HuH-7.5 (cell line): ENCODE measurements at regions not wholly inside any gene's neighbourhood (a gene's known extent, or its start where the extent isn't known, plus 50 kb on each side); places are given as distances from the start of the nearest gene placed in this dataset.
A peak's percentile ranks its signal among the peaks of the same experiment; 100 is the strongest.
"Not testable (repeated sequence)": the region's sequence is repeated elsewhere in the genome, so short reads cannot be mapped to it uniquely, and the experiment has no call there.

Experiments used
- DNase-seq: peaks from one replicate; pipeline ENCODE4 v3.0.0; 2011; ENCODE audit warnings: low spot score

DNA sequence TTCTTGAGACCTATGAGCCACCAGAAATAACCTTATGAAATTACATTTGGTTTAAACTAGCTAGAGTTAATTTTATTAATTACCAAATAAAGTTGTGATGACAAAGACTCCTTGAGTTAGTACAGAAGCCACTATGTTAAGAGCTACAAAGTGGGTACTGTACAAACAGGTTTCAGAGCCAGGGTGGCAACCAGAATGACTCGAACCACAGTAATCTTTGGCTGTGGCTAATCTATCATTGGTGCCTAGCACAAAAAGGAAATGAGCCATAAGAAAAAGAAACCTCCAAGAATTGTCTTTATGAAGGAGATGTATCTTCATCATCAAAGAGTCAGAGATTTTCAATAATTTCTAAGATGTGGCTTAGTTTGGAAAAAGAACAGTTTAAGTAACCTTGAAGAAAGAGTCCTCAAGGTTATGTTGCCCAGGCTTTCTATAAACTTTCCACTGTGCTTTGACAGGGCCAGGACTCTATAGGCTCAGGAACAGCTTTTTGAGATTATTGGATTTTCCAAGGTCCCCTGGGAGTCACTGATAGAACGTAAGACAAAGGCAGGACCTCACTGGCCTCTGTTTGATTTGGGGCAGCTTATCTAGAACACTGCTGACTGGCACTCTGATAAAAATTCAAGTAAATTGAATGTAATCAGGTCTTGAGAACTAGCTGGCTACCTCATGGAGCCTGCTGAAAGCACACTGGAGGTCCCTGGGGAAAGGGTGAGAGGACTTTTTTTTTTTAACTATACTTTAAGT, 777.7 kb downstream of the STIM2 start:
- DNase-seq, result no peak

DNA sequence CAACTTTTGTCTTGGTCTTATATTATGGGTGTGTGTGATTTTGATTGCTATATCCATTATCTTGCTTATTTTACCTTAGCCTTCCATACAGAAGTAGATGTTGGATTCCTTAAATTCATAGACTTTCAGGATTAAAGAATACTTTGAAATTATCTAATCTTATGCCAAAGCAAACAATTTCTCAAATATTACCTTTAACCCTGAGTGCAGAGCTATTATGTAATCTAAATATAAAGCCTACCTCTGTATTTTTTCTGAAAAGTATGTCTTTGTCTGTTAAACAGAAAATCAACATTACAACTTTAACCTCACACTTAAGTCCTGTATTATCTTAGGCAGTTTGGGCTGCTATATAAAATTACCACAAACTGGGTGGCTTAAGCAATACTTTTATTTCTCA, 782.5 kb downstream of the STIM2 start:
- DNase-seq, result no peak

DNA sequence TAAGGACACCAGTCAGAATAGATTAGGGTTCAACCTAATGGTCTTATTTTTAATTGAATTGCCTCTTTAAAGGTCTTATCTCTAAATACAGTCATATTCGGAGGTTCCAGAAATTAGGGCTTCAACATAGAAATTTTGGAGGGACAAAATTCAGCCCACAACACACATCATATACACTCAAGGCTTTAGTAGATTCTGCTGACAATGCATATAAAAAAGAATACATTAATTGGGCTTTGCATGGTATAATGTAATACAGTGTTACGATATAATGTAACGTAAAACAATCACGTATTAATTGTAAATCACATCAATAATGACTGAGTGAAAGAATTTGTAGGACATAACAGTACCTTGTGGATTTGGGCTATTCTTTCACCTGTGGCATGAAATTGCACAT, 787.8 kb downstream of the STIM2 start:
- DNase-seq, result no peak

DNA sequence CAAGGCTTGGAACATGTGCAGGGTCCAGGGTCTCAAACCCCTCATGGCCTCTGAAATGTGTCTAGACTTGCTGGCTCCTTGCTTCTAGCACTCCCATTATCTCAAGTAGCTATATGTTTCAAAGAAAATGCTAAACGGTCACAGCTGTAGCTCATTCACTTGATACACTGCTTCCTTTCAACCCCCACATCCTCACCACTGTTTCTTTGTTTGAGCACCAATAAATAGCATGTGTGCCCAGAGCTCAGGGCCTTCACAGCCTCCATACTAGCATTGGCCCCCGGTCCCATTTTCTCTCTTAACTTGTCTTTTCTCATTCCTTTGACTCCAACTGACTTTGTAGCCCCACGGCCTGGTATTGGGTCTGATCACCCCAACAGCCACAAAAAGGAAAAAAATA, 801.8 kb downstream of the STIM2 start:
- no peak for DNase-seq

DNA sequence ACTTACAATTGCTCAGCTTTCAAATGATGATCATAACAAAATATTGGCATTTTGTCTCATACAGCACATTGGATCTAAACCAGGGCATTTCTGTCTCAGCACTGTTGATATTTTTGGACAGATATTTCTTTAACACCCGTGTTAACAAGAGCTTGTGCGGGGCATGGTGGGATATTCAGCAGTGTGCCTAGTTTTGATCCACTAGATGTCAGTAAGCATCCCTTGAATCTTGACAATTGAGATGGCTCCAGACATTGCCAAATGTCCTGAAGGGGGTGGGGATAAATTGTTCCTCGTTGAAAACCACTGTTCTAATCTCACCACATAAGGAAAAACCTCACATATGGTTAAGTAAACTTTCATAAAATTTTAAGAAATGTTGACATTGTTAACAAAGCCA, 806.3 kb downstream of the STIM2 start:
- no peak for DNase-seq

DNA sequence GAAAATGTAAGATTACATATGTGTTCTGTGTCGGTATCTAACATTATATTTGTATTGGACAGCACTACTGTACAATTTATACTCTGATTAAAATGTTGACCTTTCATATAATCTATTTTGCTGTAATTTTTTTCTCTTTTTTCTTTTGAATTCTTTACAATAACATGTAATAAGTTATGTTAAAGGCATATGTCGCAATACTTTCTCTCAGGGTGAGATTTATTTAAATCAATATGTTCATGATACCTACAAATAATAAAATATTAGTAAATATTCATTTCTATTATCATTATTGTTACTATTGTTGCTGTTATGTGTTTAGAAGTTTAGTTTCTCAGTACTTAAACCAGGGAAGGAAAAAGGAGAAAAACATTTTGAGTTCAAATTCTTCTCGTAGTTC, 807.4 kb downstream of the STIM2 start:
- no peak for DNase-seq

DNA sequence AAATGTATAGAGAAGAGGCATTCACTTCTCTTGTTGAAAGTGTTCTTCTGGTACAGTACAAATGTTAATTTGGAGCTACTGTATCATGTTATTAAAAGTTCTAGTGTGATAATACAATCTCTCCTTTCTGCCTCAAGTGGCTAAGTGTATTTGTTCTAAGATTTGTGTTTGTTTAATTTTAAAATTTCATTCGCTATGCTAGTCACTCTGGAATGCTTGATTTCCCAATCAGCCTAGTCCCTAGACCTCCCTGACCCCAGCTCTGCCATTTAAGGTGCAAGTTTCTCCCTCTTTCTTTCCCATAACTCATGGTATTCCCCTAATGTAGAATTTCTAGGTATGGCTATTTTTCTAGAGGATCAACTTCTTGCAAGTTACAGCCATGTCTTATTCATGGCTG, 817.4 kb downstream of the STIM2 start:
- no peak for DNase-seq

DNA sequence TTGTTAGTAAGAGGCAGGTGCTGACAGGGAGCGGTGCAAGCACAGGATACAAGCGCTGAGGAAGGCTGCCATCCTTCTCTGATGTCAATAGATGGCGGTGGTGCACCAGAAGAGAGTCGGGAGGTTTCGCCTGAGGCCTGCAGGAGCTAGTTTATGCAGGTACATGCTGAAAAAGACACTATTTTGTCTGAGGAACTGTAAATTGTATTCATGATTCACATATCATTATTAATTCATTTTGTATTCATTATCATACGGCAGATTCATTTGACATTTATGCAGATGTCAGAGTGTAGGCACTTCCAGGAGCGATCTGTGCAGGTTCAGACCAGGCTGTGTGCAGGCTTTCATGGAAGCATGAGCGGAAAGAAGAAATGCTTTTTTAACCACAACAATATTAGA, 824.0 kb downstream of the STIM2 start:
- no peak for DNase-seq

DNA sequence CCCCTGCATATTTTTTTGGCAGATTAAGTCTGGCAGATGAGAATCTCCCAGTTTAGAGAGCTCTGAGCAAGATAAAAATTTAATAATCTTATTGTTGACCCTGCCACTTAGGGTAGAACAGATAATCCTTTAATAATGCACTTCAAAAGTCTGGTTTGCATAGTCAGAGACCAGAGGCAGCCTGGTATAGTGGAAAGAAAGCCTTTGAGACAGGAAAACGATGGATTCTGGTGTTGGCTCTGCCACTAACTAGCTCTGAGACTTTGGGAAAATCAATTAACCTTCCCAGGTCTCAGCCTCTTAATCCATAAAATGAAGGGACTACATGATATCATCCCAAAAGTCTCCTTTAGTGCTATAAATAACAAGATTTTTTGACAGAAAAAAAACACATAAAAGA, 824.5 kb downstream of the STIM2 start:
- DNase-seq, result no peak

DNA sequence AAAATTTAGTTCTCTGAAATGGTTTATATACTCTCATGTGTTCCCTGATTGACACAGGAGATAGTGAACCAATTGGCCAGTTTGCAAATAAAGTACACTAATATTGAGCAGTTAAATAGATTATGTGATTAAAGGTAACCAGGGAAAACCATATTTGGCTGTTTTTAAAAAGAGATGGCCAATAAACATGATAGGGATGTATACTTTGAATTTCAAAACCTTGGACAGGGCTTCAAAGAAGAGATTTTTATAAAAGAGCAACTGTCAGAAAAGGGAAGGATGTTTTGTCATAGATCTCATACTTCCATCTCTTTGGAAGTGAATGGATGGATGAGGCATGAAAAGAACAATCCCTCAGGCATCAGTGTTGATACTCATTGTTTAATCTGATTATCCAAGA, 825.3 kb downstream of the STIM2 start:
- no peak for DNase-seq

DNA sequence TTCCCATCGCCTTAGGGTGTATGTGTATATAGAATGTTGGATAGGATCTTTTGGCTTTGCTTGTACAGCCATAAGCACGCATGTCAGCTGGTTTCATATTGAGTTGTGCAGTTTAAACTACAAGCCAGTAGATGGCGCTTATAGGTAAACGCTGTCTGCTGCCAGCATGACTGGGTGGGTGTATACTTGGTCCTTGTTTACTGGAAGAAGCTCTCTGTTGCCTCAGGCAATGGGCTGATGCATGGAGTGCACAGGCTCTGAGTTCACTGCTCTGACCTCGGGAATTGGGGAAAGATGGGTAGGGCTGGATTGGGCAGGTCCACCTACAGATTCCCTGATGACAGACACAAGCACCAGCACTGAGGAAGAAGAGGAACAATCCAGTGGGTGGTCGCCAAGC, 831.5 kb downstream of the STIM2 start:
- DNase-seq, result no peak

DNA sequence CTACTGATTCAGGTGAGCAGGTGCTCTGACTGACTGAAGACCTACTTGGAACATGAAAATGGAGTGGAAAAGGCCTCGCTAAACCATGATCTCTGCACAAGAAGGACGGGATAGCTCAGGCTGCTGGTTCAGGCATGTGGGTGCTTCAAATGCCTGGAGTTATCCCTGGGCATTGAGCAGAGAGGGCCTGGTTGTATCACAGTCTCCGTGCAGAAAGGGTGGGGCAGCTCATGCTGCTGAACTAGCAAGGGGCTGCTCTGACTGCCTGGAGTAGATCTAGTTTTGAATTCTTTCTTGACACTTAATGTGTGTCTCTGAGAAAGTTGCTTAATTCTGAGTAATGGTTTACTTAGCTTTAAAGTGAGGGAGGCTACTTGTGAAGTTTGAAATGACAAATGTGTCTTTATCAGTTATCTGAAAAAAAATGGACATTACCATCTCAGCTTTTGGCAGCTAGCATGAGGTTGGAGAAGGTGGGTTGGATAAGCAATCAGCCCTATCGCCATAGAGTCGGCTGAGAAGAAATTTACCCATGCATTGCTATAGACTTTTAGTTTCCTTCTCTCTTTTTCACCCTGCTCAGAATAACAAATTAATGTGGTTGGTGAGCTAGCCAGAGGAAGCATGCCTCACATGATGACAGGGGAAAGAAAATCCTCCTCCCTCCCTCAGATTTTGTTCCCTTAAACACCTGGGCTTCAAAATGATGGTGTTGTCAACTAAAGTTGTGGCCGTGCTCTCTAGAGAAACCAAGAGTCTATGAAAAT, 832.4 kb downstream of the STIM2 start:
- no peak for DNase-seq

DNA sequence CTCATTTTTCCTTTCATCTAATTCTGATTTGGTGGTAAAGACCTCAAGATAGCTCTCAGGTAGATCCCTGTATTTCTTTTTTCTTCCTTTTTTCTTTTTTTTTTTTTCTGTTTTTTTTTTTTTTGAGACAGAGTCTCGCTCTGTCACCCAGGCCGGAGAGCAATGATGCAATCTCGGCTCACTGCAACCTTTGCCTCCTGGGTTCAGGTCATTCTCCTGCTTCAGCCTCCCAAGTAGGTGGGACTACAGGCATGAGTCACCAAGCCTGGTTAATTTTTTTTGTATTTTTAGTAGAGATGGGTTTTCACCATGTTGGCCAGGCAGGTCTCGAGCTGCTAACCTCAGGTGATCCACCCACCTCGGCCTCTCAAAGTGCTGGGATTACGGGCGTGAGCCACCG, 835.6 kb downstream of the STIM2 start:
- DNase-seq, result not testable (repeated sequence)

DNA sequence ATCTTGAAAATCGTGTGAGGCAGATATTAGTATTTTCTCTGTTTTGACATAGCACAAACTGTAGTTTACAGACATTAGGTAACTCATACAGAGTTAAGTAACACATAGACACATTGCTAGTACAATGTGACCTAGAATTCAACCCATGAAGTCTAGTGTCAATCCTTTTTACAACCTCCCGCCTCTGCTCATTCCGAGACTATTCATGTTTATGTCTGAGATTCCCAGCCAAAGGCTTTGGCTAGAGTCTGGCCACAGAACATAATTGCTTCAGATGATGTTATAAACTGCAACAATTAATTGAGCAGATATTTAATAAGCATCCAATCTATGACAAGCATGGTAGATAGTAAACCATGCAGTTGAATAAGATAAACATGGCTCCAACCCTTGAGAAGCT, 841.0 kb downstream of the STIM2 start:
- no peak for DNase-seq

DNA sequence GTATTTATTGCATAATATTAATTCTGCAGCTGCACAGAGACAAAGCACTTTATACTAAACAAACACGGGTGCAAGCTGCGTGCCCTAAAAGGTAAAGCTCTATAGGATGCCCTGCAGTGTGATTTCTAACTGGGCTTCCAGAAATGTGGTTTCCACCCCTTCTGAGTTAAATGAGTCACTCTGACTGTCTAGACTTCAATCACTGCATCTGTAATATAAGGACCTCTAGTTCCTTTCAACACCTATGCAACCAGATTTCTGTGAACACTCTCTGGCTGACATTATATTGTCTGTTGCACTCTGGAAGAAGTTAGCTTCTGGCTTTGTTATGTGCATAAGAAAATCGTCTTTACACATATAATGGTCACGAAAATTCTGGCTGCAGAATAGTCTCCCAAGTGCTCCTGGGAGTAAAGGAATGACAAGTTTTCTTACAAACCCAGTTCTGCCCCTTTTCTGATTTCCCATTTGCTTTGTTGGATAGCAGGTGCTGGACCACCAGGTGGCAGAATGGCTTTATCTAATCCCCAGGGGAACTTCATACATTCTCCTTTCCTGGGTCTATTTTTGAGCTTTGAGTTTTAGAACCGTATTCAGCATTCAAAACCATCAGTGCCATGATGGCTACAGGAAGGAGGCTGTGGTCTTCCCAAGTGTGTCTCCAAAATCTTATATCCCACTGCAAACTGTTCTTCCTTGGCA, 842.2 kb downstream of the STIM2 start:
- peak; percentile 12 for DNase-seq

DNA sequence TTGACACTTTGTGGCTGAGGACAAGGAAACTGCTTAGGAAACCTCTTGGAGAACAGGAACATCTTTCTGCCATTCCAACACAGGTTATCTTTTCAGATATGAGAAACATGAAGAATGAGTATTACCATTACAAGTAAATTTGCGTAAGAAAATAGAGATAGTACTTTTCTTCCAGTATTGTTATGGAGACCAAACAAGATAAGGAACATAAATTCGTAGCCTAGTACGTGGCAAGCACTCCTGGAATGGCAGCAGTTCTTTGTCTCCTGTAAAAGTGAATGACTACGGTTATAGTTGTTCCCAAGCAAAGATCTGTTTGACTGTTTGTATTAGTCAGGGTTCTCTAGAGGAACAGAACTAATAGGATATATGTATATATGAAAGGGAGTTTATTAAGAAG, 843.1 kb downstream of the STIM2 start:
- no peak for DNase-seq

DNA sequence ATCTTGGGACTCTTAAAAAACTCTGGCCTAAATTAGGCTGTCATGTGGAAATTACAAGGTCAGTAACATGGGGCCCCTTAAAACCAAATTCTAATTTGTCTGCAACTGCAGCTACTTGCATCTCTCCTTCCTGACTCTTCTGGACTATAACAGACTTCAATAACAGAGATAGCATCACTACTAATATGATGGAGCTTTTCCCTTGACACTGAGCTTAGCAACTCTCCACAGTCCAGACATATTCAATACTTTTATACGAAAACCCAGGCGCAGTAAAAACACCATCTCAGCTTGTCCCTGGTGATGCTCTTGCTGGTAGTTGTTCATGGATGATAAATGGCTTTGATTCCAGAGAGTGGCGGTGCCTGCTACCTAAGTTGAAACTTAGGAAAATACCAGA, 850.4 kb downstream of the STIM2 start:
- DNase-seq, result no peak

DNA sequence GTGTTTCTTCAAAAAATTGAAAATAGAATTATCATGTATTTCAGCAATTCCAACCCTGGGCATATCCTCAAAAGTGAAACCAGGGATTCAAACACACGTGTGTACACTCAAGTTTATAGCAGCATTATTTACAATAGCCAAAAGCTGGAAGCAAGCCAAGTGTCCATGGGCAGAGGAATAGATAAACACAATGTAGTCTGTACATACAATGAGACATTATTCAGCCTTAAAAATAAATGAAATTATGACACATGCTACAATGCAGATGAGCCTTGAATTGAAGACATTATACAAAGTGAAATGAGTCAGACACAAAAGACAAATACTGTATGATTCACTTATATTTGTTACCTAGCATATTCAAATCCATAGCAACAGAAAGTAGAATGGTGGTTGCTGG, 853.4 kb downstream of the STIM2 start:
- DNase-seq, result no peak

DNA sequence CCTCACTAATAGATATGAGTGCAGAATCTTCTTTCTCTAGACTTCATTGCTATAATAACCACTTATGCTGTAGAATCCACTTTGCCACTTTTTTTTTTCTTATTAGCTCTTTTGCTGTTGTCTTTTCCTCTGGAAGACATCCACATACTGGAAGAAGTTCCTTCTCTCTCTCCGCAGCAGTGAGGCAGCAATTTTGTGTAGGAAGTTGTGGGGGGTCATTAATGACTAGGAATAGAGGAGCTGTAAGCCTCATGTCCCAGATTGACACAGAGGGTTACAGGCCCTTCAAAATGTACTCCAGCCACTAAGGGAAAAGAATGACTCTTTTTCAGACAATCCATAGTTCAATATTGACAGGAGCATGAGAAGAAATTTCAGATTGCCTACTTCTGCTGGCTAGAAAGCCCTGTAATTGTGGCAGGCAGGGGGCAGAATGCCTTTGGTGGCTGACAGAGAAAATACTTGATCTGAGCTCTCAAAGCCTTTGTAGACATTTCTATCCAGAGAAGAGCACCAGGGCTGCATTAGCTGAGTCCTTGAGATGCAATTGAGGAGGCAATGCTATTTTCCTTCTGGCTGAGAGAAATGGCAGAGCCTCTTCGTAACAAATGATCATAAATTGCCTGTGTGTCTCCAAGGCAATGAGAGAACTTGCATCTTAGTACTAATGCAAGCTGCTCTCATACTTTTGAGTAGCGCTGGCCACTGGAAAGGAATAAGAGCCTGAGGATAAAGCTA, 856.2 kb downstream of the STIM2 start:
- DNase-seq, result no peak

DNA sequence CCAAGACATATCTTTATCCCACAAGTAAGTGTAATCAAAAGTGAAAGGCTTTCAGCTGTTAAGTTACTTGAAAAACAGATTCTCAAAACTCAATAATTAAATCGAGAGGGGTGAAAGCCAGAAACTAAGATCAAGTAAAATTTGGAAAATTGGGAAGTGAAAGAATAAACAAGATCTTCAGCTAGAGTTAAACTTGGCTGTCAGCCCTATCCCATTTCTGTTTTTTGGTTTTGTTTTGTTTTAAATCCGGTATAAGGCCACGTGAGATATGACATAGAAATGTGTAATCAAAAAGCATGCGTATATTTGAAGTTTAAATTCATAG, 856.8 kb downstream of the STIM2 start:
- DNase-seq, result no peak

DNA sequence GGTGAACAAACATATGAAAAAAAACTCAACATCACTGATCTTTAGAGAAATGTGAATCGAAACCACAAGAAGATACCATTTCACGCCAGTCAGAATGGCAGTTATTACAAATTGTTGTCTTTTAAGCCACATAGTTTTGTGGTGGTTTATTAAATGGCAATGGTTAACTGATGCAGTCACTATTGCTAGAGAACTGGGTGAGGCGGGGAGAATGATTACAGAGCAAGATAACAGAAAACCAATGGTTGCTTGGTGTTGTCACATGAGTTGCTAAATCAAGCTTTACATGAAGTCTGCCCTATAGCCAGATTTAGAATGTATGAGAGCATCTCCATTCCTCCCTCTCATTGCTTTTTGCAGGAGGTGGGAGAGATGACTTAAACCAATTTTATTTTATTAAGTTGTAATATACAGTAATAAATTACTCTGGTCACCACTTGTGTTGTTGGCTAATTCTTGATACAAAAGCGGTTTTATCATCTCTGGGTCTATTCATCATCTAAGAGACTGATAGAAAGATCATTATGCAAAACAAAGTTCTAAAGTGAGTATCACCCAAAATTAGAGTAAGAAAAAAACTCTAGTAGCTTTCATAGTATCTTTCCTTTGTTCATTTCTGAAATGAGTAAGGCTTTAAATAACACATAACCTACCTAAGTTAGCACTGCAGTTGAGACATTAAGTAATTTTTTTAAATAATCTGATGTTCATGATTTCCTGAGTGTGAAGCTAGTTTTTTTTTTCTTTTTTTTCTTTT, 859.5 kb downstream of the STIM2 start:
- no peak for DNase-seq

DNA sequence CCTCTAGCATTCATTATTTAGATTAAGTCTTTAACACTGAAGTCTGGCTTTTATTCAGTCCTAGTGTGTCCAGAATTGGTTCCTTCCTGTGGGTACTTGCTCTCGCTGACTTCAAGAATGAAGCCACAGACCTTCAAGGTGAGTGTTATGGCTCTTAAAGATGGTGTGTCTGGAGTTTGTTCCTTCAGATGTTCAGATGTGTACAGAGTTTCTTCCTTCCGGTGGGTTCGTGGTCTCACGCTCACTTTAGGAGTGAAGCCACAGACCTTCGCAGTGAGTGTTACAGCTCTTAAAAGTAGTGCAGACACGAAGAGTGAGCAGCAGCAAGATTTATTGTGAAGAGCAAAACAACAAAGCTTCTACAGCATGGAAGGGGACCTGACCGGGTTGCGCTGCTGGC, 860.6 kb downstream of the STIM2 start:
- DNase-seq, result no peak
